Mammary epithelial cell (primary cell): ENCODE measurements at regions not wholly inside any gene's neighbourhood (a gene's known extent, or its start where the extent isn't known, plus 50 kb on each side); places are given as distances from the start of the nearest gene placed in this dataset.

ENCODE experiments used
- EZH2 ChIP-seq: IDR thresholded peaks from 2 replicates; pipeline ENCODE4 v1.6.1; 2012; ENCODE audit warnings: low read length, inconsistent platforms, borderline replicate concordance
- TF ChIP-seq, protein P1 (sequence below), 2 donors: IDR thresholded peaks in 1 of 2; conservative IDR thresholded peaks in 1 of 2; 2 replicates each; pipeline ENCODE4 v1.5.1; 2011 to 2012; ENCODE audit warnings: inconsistent platforms in 2 of 2, low read length in 2 of 2, mild to moderate bottlenecking in 2 of 2, control low read depth in 1 of 2, low read depth in 1 of 2; ENCODE audit not compliant: insufficient read depth in 1 of 2; ENCODE audit errors: extremely low read depth in 1 of 2

GRCh38 chr15:97652700-97653167 lies 307.8 kb upstream of the ARRDC4 start:
- TF ChIP-seq, protein P1, sequence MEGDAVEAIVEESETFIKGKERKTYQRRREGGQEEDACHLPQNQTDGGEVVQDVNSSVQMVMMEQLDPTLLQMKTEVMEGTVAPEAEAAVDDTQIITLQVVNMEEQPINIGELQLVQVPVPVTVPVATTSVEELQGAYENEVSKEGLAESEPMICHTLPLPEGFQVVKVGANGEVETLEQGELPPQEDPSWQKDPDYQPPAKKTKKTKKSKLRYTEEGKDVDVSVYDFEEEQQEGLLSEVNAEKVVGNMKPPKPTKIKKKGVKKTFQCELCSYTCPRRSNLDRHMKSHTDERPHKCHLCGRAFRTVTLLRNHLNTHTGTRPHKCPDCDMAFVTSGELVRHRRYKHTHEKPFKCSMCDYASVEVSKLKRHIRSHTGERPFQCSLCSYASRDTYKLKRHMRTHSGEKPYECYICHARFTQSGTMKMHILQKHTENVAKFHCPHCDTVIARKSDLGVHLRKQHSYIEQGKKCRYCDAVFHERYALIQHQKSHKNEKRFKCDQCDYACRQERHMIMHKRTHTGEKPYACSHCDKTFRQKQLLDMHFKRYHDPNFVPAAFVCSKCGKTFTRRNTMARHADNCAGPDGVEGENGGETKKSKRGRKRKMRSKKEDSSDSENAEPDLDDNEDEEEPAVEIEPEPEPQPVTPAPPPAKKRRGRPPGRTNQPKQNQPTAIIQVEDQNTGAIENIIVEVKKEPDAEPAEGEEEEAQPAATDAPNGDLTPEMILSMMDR (conservative IDR thresholded peaks at IDR 0.05 in 1 of 2, IDR thresholded peaks at IDR 0.05 in 1 of 2; ENCODE audit: extremely low read depth in 1 of 2, insufficient read depth in 1 of 2, low read depth in 1 of 2, low read length in 2 of 2) = no peak
- TF ChIP-seq EZH2 = no peak
